CD4-positive, alpha-beta memory T cell (primary cell): ENCODE measurements at regions not wholly inside any gene's neighbourhood (a gene's known extent, or its start where the extent isn't known, plus 50 kb on each side); places are given as distances from the start of the nearest gene placed in this dataset.

Experiments
- CTCF ChIA-PET: fragments of 350-600 bp; sonication (Branson Sonifier 250); formaldehyde crosslinking; loops from one replicate; lab custom pipeline; 2021; ENCODE audit warnings: inconsistent platforms; ENCODE audit not compliant: partially characterized antibody; lab: Charles Lee
- POLR2A ChIA-PET: fragments of 350-600 bp; sonication (Branson Sonifier 250); formaldehyde crosslinking; loops from one replicate; lab custom pipeline; 2021; ENCODE audit not compliant: partially characterized antibody; lab: Charles Lee
- DNase-seq, 5 donors: peaks; one replicate each; pipeline versions ENCODE4 v3.0.0 to v3.0.0-alpha.2; 2020 to 2022; ENCODE audit warnings: mixed read lengths in 1 of 5
- H3K27ac ChIP-seq: one replicate; pipeline ENCODE4 v1.7.0; 2013; ENCODE audit warnings: low read depth, low read length
- H3K27me3 ChIP-seq: 2 replicates; pipeline ENCODE4 v1.7.0; 2013; ENCODE audit warnings: mild to moderate bottlenecking, low read length, moderate library complexity; ENCODE audit not compliant: insufficient read depth
- H3K36me3 ChIP-seq: 2 replicates; pipeline ENCODE4 v1.7.0; 2013; ENCODE audit warnings: mild to moderate bottlenecking, low read length, moderate library complexity; ENCODE audit not compliant: insufficient read depth
- H3K4me1 ChIP-seq: 2 replicates; pipeline ENCODE4 v1.7.0; 2013; ENCODE audit warnings: mild to moderate bottlenecking, low read length, moderate library complexity; ENCODE audit not compliant: insufficient read depth
- H3K4me3 ChIP-seq, 2 donors: one replicate each; pipeline ENCODE4 v1.7.0; 2013; ENCODE audit warnings: low read length in 2 of 2, mild to moderate bottlenecking in 1 of 2
- H3K9me3 ChIP-seq, 2 donors: one replicate each; pipeline ENCODE4 v1.7.0; 2013; ENCODE audit warnings: low read length in 2 of 2, control low read depth in 1 of 2; ENCODE audit not compliant: control insufficient read depth in 1 of 2
- H3K27ac Mint-ChIP-seq, 7 donors: one replicate each; pipeline ENCODE4 v1.8.0; 2020 to 2021; ENCODE audit warnings: mixed read lengths in 7 of 7, mild to moderate bottlenecking in 6 of 7, inconsistent platforms in 3 of 7, moderate library complexity in 3 of 7
- H3K27me3 Mint-ChIP-seq, 2 donors: one replicate each; pipeline ENCODE4 v1.8.0; 2020 to 2021; ENCODE audit warnings: mixed read lengths in 2 of 2
- H3K36me3 Mint-ChIP-seq, 2 donors: one replicate each; pipeline ENCODE4 v1.8.0; 2020 to 2021; ENCODE audit warnings: mixed read lengths in 2 of 2, inconsistent platforms in 1 of 2, mild to moderate bottlenecking in 1 of 2
- H3K4me1 Mint-ChIP-seq, 4 donors: one replicate each; pipeline ENCODE4 v1.8.0; 2020 to 2021; ENCODE audit warnings: mixed read lengths in 4 of 4, mild to moderate bottlenecking in 1 of 4
- H3K4me3 Mint-ChIP-seq, 8 donors: one replicate each; pipeline ENCODE4 v1.8.0; 2020 to 2021; ENCODE audit warnings: mixed read lengths in 8 of 8, mild to moderate bottlenecking in 7 of 8, moderate library complexity in 6 of 8, inconsistent platforms in 3 of 8
- H3K9me3 Mint-ChIP-seq, 8 donors: one replicate each; pipeline ENCODE4 v1.8.0; 2020 to 2021; ENCODE audit warnings: mixed read lengths in 8 of 8, mild to moderate bottlenecking in 5 of 8, inconsistent platforms in 3 of 8, moderate library complexity in 1 of 8
- intact Hi-C: fragments of 100-400 bp; cut with micrococcal nuclease; formaldehyde crosslinking; loops from one replicate; pipeline ENCODE4 v1.15.1; 2023

DNA sequence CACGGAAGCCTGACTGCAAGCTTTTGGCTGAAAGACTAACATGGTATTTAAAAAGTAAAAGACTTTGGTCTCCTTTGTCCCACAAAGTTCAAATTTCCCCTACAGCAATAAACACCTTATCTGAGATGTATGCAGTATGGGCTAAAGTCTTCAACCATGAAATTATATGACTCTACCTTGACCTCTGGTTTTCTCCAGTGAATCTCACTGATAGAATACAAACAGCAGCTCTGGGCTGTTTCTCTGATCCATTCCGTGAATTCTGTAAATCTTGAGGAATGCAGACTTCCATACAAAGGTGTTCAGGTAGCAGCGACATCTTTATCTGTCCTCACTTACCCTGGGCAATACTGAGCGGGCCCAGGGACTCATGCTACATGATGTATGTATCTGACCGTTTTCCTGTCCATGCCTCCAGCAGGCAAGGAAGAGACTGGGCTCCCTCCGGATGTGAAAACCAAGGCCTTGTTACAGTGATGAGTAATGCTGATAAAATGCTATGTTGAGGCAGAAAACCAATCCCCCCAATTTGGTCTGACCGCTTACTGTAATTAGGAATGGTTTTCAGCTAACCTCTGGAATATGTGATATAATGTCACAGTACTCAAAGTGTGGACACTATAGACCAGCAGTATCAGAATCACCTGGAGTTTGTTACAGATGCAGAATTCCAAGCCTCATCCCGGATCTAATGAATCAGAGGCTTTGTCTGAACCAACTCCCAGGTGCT lies 589.8 kb downstream of the HS3ST4 start:
- Histone ChIP-seq H3K36me3 (no peaks in the 10 kb centered on the region), H3K9me3 (no peaks in the 10 kb centered on the region), H3K27me3 (no peaks in the 10 kb centered on the region), H3K4me3 (no peak overlapping the region), H3K4me1 (no peaks in the 10 kb centered on the region), H3K27ac (no peak overlapping the region)
- intact Hi-C loops: no loop called here
- ChIA-PET CTCF (no interaction called here), POLR2A (no interaction called here)
- Mint-ChIP-seq H3K4me3 (no peak overlapping the region), H3K27me3 (peaks cover 0 to 2% of the 10 kb centered on the region in 2 donors), H3K27ac (no peak overlapping the region), H3K9me3 (peaks cover 0 to 22% (median 6%) of the 10 kb centered on the region in 8 donors), H3K4me1 (no peaks in the 10 kb centered on the region), H3K36me3 (no peaks in the 10 kb centered on the region)
- DNase-seq: no peak

DNA sequence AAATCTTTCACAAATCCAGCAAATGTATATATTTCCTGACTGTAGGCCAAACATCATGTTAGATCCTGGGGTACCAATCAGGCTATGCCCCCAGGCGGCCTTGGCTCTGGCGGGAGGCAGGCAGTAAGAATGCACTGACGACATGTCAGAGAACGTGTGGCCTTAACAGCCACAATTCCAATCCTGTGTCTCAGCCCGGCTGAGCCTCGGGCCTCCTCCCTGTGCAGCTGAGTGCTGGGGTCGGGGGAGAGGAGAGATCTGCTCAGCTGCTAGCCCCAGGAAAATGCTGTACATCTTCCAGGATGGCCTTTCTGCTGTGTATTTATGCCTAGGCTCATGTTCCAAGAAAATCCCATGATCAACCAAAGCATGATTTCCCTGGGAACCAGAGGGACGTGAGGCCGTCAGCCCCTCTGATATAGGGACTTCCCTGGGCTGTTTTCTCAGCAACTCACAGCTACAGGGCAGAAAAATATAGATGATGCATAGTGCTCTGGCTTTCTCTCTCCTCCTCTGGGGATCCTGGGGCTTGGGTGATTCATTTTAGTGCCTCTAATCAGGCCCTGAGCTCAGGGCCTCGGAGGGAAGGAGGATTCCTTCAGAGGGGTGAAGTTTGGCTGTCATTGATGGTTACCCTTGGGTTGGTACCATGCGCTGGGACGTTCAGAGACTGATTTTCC lies 604.0 kb downstream of the HS3ST4 start:
- DNase-seq: no peak
- no peaks in the 10 kb centered on the region for H3K4me1 Mint-ChIP-seq
- no peaks in the 10 kb centered on the region for H3K36me3 Mint-ChIP-seq

DNA sequence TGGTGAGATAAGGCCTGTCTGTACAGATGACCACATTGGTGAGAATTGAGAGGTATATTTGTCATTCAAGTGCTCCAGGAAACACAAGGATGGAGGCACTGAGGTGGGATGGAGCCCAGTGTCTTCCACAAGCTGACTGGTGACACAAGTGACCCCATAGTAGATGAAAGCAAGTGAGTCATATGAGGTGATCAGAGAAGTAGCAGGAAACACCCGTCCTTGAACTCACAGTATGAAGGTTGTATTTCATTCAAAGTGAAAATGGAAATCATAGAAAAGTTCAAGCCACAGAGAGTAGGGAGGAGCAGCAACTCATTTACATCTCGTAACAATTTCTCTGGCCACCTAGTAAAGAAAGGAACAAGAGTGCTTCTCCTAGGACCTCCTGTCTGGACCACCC lies 609.8 kb downstream of the HS3ST4 start:
- Mint-ChIP-seq H3K4me1 (no peaks in the 10 kb centered on the region), H3K36me3 (no peaks in the 10 kb centered on the region), H3K27ac (no peak overlapping the region), H3K27me3 (no peaks in the 10 kb centered on the region), H3K9me3 (peaks cover 0 to 4% (median 1%) of the 10 kb centered on the region in 8 donors), H3K4me3 (no peak overlapping the region)
- H3K9me3 ChIP-seq: no peaks in the 10 kb centered on the region
- no peak overlapping the region for H3K27ac ChIP-seq
- H3K36me3 ChIP-seq: no peaks in the 10 kb centered on the region
- no peaks in the 10 kb centered on the region for H3K4me1 ChIP-seq
- POLR2A ChIA-PET: no interaction called here
- H3K4me3 ChIP-seq: no peak overlapping the region
- DNase-seq: no peak
- intact Hi-C loops: no loop called here
- CTCF ChIA-PET: no interaction called here
- H3K27me3 ChIP-seq: no peaks in the 10 kb centered on the region

More for the DNA sequence above, 604.0 kb downstream of the HS3ST4 start:
- no peak overlapping the region for H3K27ac Mint-ChIP-seq
- no peak overlapping the region for H3K4me3 ChIP-seq
- no peaks in the 10 kb centered on the region for H3K27me3 ChIP-seq
- H3K36me3 ChIP-seq: no peaks in the 10 kb centered on the region
- H3K4me1 ChIP-seq: no peaks in the 10 kb centered on the region
- POLR2A ChIA-PET: no interaction called here
- H3K27ac ChIP-seq: no peak overlapping the region
- CTCF ChIA-PET: no interaction called here
- peaks cover 0 to 6% of the 10 kb centered on the region in 2 donors for H3K27me3 Mint-ChIP-seq
- intact Hi-C loops: no loop called here
- H3K9me3 ChIP-seq: no peaks in the 10 kb centered on the region
- H3K9me3 Mint-ChIP-seq: peaks cover 0 to 4% (median 0%) of the 10 kb centered on the region in 8 donors
- H3K4me3 Mint-ChIP-seq: no peak overlapping the region

DNA sequence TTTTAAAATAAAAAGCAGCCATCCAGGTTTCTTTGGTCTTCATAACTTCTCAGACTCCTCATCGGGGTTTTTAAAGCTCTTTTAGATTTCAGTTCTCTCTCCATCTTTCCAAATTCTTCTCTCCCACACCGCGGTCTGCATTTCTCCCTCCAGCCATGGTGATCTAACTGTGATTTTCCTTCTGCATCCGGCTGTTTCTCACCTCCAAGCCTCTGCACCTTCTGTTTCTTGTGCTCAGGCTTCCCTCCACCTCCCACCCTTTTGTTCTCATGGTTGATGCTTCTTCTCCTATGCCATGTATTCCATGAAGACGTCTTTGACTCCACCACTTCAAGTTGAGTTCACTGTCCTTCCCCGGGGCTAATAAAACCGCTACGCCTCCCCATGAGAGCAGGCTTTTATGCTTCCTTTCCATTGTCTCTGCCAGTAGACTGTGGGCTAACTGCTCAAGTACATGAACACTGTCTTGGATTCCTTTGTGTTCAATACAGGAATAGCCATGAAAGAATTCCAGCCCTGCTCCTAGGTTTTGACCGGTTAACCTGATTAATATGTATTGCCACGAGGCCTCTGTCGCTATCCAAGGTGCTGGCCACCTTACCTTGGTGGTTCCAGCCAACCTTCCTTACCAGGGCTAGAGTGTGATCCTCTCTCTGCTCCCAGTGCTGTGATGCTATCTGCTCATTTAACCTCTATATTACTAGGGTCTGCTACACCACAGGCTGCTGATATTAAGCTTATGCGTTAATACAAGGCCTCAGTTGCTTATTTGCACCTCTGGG lies 625.1 kb downstream of the HS3ST4 start:
- Mint-ChIP-seq H3K27me3 (peaks cover 4 to 6% of the 10 kb centered on the region in 2 donors), H3K9me3 (peaks cover 0 to 3% (median 0%) of the 10 kb centered on the region in 8 donors), H3K4me3 (no peak overlapping the region), H3K36me3 (no peaks in the 10 kb centered on the region), H3K4me1 (no peaks in the 10 kb centered on the region), H3K27ac (no peak overlapping the region)
- Histone ChIP-seq H3K4me3 (no peak overlapping the region), H3K4me1 (no peaks in the 10 kb centered on the region), H3K9me3 (no peaks in the 10 kb centered on the region), H3K27ac (no peak overlapping the region), H3K36me3 (no peaks in the 10 kb centered on the region), H3K27me3 (no peaks in the 10 kb centered on the region)
- CTCF ChIA-PET: no interaction called here
- DNase-seq: no peak
- POLR2A ChIA-PET: no interaction called here
- intact Hi-C loops: no loop called here

DNA sequence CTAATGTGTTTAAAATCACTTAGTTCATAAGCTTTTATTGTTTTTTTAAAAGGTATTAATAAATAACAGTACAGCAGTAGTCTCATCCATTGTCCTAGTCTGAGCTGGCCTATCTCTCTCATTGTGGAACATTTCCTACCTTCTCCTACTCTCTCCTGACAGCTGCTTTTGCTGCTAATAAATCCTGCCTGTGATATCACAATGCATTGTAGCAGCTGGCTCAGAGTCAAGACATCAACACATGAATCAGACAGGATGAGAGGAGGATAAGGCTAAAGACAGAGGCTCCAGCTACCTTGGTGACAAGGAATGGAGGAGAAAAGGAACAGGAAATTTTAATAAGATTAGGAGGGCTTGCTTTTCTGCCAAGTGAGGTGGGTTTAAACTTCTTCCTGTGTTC lies 626.1 kb downstream of the HS3ST4 start:
- Histone ChIP-seq H3K27me3 (no peaks in the 10 kb centered on the region), H3K4me3 (no peak overlapping the region), H3K36me3 (no peaks in the 10 kb centered on the region), H3K9me3 (no peaks in the 10 kb centered on the region), H3K27ac (no peak overlapping the region), H3K4me1 (no peaks in the 10 kb centered on the region)
- CTCF ChIA-PET: no interaction called here
- POLR2A ChIA-PET: no interaction called here
- Mint-ChIP-seq H3K4me3 (no peak overlapping the region), H3K4me1 (no peaks in the 10 kb centered on the region), H3K36me3 (no peaks in the 10 kb centered on the region), H3K9me3 (peaks cover 0 to 3% (median 0%) of the 10 kb centered on the region in 8 donors), H3K27me3 (peaks cover 4 to 8% of the 10 kb centered on the region in 2 donors), H3K27ac (no peak overlapping the region)
- intact Hi-C loops: no loop called here
- DNase-seq: no peak

DNA sequence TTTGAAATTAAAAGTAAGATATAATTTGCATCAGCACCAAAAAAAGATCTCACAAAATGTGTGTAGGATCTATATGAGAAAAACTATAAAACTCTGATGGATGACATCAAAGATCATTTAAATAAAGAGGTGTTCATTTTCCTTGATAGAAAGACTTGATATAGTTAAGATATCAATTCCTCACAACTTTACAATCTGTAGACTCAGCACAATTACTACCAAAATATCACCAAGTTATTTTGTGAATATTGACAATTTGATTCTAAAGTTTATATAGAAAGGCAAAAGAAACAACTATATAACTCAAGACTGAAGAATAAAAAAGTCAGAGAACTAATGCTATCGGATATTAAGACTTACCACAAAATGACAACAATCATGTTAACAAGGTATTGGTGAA lies 638.9 kb downstream of the HS3ST4 start:
- Mint-ChIP-seq H3K27me3 (peaks cover 2 to 3% of the 10 kb centered on the region in 2 donors), H3K4me3 (no peak overlapping the region), H3K9me3 (peaks cover 0 to 10% (median 3%) of the 10 kb centered on the region in 8 donors), H3K36me3 (no peaks in the 10 kb centered on the region), H3K4me1 (peaks cover 0 to 9% (median 0%) of the 10 kb centered on the region in 4 donors), H3K27ac (peak overlapping the region in 1 of 7 donors; percentile 28)
- no peak for DNase-seq
- Histone ChIP-seq H3K9me3 (no peaks in the 10 kb centered on the region), H3K36me3 (no peaks in the 10 kb centered on the region), H3K4me1 (no peaks in the 10 kb centered on the region), H3K4me3 (no peak overlapping the region), H3K27ac (no peak overlapping the region), H3K27me3 (no peaks in the 10 kb centered on the region)
- POLR2A ChIA-PET: no interaction called here
- intact Hi-C loops: no loop called here
- CTCF ChIA-PET: no interaction called here
